ENCODE measurements at regions not wholly inside any gene's neighbourhood (a gene's known extent, or its start where the extent isn't known, plus 50 kb on each side); places are given as distances from the start of the nearest gene placed in this dataset.

GRCh38 chr4:175419236-175419718 lies 392.8 kb downstream of the GPM6A start:
- Histone ChIP-seq H3K4me3 (no peak overlapping the region), H3K27ac (peak overlapping the region in 3 of 21 experiments; percentile 31 to 40 (median 34))

GRCh38 chr4:175421506-175421905 lies 390.6 kb downstream of the GPM6A start:
- no peak overlapping the region for H3K27ac ChIP-seq
- no peak overlapping the region for H3K4me3 ChIP-seq

- no peak overlapping the region for H3K4me3 ChIP-seq
- no peak overlapping the region for H3K27ac ChIP-seq
Observed at GRCh38 chr4:175422331-175422730, 389.7 kb downstream of the GPM6A start.

GRCh38 chr4:175424111-175424510 lies 388.0 kb downstream of the GPM6A start:
- Histone ChIP-seq H3K27ac (no peak overlapping the region), H3K4me3 (no peak overlapping the region)

- Histone ChIP-seq H3K4me3 (no peak overlapping the region), H3K27ac (no peak overlapping the region)
Observed at GRCh38 chr4:175427751-175428150, 384.3 kb downstream of the GPM6A start.

GRCh38 chr4:175431694-175432093 lies 380.4 kb downstream of the GPM6A start:
- H3K27ac ChIP-seq = no peak overlapping the region
- no peak overlapping the region for H3K4me3 ChIP-seq

GRCh38 chr4:175435381-175435783 lies 376.7 kb downstream of the GPM6A start:
- Histone ChIP-seq H3K27ac (no peak overlapping the region), H3K4me3 (no peak overlapping the region)

- Histone ChIP-seq H3K4me3 (no peak overlapping the region), H3K27ac (no peak overlapping the region)
Observed at GRCh38 chr4:175436196-175436595, 375.9 kb downstream of the GPM6A start.

GRCh38 chr4:175440786-175441185 lies 371.3 kb downstream of the GPM6A start:
- Histone ChIP-seq H3K4me3 (no peak overlapping the region), H3K27ac (no peak overlapping the region)

GRCh38 chr4:175441256-175441655 lies 370.8 kb downstream of the GPM6A start:
- H3K4me3 ChIP-seq = no peak overlapping the region
- no peak overlapping the region for H3K27ac ChIP-seq

GRCh38 chr4:175443547-175443946 lies 368.5 kb downstream of the GPM6A start:
- no peak overlapping the region for H3K4me3 ChIP-seq

GRCh38 chr4:175444512-175444911 lies 367.6 kb downstream of the GPM6A start:
- Histone ChIP-seq H3K27ac (no peak overlapping the region), H3K4me3 (no peak overlapping the region)

More at GRCh38 chr4:175443547-175443946, 368.5 kb downstream of the GPM6A start:
- no peak overlapping the region for H3K27ac ChIP-seq

GRCh38 chr4:175447016-175447415 lies 365.0 kb downstream of the GPM6A start:
- H3K27ac ChIP-seq = no peak overlapping the region
- no peak overlapping the region for H3K4me3 ChIP-seq

- no peak overlapping the region for H3K27ac ChIP-seq
- H3K4me3 ChIP-seq = no peak overlapping the region
Observed at GRCh38 chr4:175450446-175450845, 361.6 kb downstream of the GPM6A start.

- no peak overlapping the region for H3K4me3 ChIP-seq
- H3K27ac ChIP-seq = no peak overlapping the region
Observed at GRCh38 chr4:175451238-175451965, 360.7 kb downstream of the GPM6A start.

- no peak overlapping the region for H3K4me3 ChIP-seq
- no peak overlapping the region for H3K27ac ChIP-seq
Observed at GRCh38 chr4:175453456-175453855, 358.6 kb downstream of the GPM6A start.

GRCh38 chr4:175456131-175456530 lies 355.9 kb downstream of the GPM6A start:
- no peak overlapping the region for H3K27ac ChIP-seq
- H3K4me3 ChIP-seq = no peak overlapping the region

GRCh38 chr4:175457956-175458355 lies 354.1 kb downstream of the GPM6A start:
- H3K27ac ChIP-seq = no peak overlapping the region

GRCh38 chr4:175459571-175459970 lies 352.5 kb downstream of the GPM6A start:
- Histone ChIP-seq H3K4me3 (no peak overlapping the region), H3K27ac (no peak overlapping the region)

More at GRCh38 chr4:175457956-175458355, 354.1 kb downstream of the GPM6A start:
- H3K4me3 ChIP-seq = no peak overlapping the region

GRCh38 chr4:175460414-175460813 lies 351.6 kb downstream of the GPM6A start:
- H3K27ac ChIP-seq = no peak overlapping the region
- H3K4me3 ChIP-seq = no peak overlapping the region

GRCh38 chr4:175469514-175469913 lies 342.6 kb downstream of the GPM6A start:
- Histone ChIP-seq H3K4me3 (no peak overlapping the region), H3K27ac (no peak overlapping the region)

- H3K4me3 ChIP-seq = no peak overlapping the region
- no peak overlapping the region for H3K27ac ChIP-seq
Observed at GRCh38 chr4:175470131-175470530, 341.9 kb downstream of the GPM6A start.

Data from skin epidermis (tissue), 12 donors.